ENCODE measurements at regions not wholly inside any gene's neighbourhood (a gene's known extent, or its start where the extent isn't known, plus 50 kb on each side); places are given as distances from the start of the nearest gene placed in this dataset.

GRCh38 chr6:151702851-151703658 lies 104.4 kb upstream of the ESR1 start:
- no peak for TF ChIP-seq CTCF (IDR thresholded peaks at IDR 0.05; ENCODE audit: insufficient read depth, low read length)
- TF ChIP-seq REST (IDR thresholded peaks at IDR 0.05; ENCODE audit: insufficient replicate concordance, low read depth): no peak
- no peak for TF ChIP-seq POLR2AphosphoS5 (IDR thresholded peaks at IDR 0.05; ENCODE audit: low read depth)
- TF ChIP-seq SPI1 (IDR thresholded peaks at IDR 0.05; ENCODE audit: borderline replicate concordance, low read depth): no peak
